GM21723 (cell line): ENCODE measurements at regions not wholly inside any gene's neighbourhood (a gene's known extent, or its start where the extent isn't known, plus 50 kb on each side); places are given as distances from the start of the nearest gene placed in this dataset.
"Not testable (repeated sequence)": the region's sequence is repeated elsewhere in the genome, so short reads cannot be mapped to it uniquely, and the experiment has no call there.

ENCODE experiments used
- ATAC-seq: cut with Tn5 transposase; IDR thresholded peaks from one replicate; pipeline ENCODE4 v1.9.1; 2021; ENCODE audit warnings: mild to moderate bottlenecking, moderate library complexity; ENCODE audit not compliant: unreplicated experiment

GRCh38 chr10:117838500-117839498, 207.9 kb downstream of the RAB11FIP2 start:
- not testable (repeated sequence) for ATAC-seq

GRCh38 chr10:117856426-117856825, 190.3 kb downstream of the RAB11FIP2 start:
- ATAC-seq = not testable (repeated sequence)

DNA sequence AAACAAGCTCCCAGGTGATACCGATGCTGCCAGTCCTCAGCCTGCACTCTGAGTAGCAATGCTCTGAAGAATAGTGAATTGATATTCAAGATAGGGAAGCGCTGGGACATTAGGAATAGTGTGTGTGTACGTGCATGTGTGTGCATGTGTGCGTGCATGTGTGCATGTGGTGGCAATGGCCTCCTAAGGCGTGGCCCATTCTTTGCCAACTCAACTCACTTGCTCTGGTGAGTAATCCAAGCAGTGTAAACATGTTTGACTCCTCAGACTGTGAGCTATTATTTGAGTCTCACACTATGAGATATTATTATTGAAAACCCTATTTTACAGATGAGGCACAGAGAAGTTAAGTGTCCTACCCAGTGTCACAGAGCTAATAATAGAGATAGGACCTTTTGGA, 186.6 kb downstream of the RAB11FIP2 start:
- ATAC-seq = no peak

GRCh38 chr10:117860823-117861222, 185.9 kb downstream of the RAB11FIP2 start:
- peak; percentile 49 for ATAC-seq

DNA sequence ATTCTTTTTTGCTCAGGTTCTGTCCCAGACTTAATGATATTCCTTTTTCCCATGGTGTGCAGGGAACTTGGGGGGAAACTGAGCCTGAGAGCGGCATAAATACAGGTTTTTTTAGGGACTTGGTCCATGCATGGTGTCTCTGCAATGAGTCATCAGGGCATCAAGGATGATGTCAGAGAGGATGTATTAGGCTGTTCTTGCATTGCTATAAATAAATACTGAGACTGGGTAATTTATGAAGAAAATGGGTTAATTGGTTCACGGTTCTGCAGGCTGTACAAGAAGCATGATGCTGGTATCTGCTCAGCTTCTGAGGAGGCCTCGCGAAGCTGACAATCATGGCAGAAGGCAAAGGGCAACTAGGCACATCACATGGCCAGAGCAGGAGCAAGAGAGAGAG, 185.4 kb downstream of the RAB11FIP2 start:
- no peak for ATAC-seq

DNA sequence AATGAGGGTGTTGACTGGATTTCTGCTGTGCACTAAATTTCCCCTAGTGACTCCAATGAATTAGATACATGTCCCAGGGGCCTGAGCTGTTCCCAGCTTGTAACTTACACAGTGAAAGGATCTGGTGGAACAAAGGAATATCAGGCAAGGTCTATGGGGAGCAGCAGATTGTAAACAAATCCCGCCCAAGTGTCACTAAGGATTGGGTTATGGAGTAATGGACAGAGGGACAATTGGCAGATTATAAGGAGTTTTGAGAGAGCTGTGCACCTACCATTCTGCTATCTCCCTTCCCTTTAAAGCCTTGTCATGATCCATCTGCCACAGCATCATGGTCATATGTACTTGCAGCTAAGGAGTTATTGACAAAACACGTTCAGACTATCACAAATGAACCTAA, 183.0 kb downstream of the RAB11FIP2 start:
- no peak for ATAC-seq

DNA sequence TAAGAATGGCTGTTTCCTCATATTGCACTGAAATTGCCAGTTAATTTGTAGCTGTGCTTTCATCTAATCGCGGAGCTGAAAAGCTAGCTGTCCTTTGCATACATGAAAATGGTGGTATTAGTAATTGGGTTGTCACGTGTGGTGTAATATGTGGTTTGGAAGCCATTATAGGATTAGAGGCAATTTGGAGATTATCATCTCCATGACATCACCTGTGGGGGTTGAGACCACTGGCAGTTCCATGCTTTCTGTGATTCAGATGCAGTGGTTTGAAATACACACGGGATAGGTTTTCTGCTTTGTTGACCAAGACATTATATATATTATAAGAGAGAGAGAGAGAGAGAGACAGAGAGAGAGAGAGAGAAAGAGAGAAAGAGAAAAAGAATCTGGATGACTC, 180.8 kb downstream of the RAB11FIP2 start:
- no peak for ATAC-seq

- no peak for ATAC-seq
Observed at GRCh38 chr10:117868151-117868550, 178.6 kb downstream of the RAB11FIP2 start.

DNA sequence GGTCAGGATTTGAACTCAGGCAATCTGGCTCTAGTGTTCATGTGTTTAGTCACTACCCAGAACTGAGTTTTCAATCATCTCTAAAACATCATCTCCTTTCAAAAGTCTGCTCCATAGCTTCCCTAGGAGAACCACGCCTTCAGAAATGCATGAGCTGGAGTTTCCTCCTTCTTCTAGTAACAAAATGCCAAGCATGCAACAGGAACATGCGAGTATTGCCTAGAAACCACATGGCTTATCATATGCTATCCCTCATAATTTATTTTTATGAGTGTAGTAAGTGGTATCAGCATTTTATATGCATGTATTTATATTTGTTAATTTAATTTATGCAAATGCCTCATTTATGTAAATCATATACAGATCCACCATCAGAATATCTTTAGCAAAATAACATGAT, 170.9 kb downstream of the RAB11FIP2 start:
- ATAC-seq = no peak

DNA sequence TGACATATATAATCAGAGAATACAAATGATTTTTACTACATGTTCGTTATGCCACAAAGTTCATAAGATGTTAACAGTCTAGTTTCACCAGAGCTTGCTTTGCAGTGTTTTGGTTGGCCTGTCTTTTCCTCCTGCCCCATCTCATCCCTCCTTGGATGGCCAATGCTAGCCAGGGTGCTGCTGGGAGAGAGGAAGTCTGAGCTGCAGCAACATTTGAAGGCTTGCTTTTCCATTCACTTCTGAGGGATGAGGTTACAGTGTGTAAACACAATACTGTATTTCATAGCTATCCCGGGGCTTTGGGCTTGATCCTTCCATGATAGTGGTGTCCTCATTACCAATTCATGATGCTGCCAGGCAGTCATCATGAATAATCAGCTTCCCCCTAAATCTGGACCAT, 170.5 kb downstream of the RAB11FIP2 start:
- ATAC-seq = no peak

- ATAC-seq = no peak
Observed at GRCh38 chr10:117878626-117879025, 168.1 kb downstream of the RAB11FIP2 start.

- no peak for ATAC-seq
Observed at GRCh38 chr10:117884093-117884492, 162.6 kb downstream of the RAB11FIP2 start.

DNA sequence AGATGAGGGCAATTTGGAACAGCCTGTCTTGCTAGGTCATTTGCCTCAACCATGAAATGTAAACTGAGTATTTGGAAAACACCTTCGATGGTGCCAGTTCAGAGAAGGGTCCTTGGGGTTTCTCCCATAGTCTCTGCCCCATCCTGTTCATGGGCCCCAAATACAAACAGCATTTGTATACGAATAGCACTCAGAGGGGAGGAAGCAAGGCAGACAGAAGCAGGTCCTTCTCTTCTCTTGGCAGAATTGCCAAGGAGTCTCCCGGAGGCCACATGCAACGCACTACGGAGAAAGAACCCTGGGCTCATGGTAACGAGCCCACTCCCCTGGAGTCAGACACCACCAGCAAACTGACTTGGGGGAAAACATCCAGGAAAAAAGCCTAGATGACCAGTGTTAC, 162.1 kb downstream of the RAB11FIP2 start:
- no peak for ATAC-seq

DNA sequence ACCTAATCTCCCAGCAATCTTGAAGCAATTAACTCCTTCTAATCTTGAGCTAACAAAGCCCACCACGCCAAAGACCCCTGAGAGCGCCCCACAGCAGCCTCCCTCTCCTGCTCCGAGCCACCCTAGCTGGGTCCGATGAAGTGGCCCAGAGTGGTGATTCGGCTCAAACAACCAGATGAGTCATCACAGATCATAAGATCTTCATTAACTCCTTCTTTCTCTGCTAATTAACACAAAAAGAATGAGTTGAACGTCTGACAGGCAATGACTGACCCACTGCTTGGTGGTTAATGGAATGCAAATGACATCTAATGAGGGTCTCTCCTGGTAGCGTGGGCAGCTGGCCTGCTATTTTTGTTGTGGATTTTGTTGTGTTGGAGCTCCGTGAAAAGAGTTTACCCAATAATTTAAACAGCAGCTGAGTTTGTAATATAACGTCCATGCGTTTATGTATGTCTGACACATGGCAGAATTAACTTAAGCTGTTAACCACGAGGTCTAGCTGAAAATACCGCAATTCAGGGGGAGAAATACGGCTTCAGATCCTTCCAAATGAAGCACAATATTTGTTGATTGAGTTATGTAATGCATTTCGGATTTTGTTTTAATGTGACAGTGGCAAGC, 161.4 kb downstream of the RAB11FIP2 start:
- no peak for ATAC-seq

GRCh38 chr10:117886766-117887165, 160.0 kb downstream of the RAB11FIP2 start:
- ATAC-seq = no peak

- ATAC-seq = no peak
Observed at GRCh38 chr10:117889664-117890063, 157.1 kb downstream of the RAB11FIP2 start.

DNA sequence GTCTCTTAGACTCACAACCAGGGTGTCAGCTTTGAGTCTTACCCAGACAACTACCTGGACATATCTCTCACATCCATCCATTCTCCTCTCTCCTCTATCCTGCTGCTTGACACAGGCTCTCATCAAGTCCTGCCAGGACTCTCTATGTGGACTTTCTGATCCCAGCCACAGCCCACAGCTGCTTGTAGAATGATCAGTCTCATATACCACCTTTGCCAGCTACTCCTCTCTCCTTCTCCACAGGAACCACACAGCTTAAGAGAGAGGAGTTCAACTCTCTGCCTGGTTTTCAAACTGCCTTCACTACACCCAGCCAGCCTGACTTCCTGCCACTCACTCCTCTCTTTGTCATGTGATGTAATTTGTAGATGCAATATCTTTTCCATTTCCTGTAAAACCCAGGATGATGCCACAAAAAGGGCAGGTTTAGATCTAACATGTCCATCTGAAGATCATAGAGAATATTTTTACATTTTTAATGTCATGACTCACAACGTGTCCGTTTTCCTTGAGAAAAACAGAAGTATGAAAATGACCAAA, 154.0 kb downstream of the RAB11FIP2 start:
- ATAC-seq = no peak

DNA sequence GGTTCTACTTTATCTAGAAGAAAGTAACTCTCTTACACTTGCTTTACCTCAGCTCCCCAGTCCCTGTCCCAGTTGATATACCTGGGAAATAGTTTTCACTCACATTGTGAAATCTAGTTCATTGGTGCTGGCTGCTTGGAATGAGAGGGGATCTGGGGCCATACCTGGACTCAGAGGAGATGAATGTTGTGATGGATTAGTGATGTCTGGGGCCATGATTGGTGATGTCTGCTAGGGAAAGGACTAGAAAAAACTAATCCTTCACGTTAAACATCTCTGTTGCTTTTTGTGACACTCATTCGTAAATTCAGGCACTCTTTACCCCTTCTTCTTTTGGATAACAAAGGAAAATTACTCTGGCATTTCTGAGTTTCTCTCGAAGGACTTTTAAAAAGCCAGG, 152.4 kb downstream of the RAB11FIP2 start:
- no peak for ATAC-seq

- ATAC-seq = no peak
Observed at GRCh38 chr10:117896517-117896916, 150.2 kb downstream of the RAB11FIP2 start.

- ATAC-seq = no peak
Observed at GRCh38 chr10:117899181-117899683, 147.5 kb downstream of the RAB11FIP2 start.

DNA sequence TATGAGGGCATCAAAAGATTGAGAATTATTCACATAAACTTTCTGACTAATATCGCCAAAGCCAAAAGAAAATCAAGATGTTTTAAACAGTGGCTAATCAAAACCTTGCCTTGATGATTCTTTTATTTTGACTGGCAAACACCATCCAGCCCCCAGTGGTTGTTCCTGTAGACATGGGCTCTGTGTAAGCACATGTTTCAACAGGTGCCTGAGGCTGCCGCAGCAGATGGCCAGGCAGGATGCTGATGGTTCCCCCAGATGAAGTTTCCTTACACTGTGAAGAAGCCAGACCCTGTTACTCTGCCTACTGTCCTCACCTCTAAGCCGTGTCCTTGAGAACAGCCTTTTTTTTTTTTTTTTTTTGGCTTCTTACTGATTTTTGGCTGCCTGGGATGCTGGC, 146.5 kb downstream of the RAB11FIP2 start:
- no peak for ATAC-seq

GRCh38 chr10:117903854-117904253, 142.9 kb downstream of the RAB11FIP2 start:
- ATAC-seq = no peak
